ENCODE measurements at regions not wholly inside any gene's neighbourhood (a gene's known extent, or its start where the extent isn't known, plus 50 kb on each side); places are given as distances from the start of the nearest gene placed in this dataset.
"Not testable (repeated sequence)": the region's sequence is repeated elsewhere in the genome, so short reads cannot be mapped to it uniquely, and the experiment has no call there.

GRCh38 chr17:20706751-20707373, 127.3 kb downstream of the CDRT15L2 start:
- H3K4me3 ChIP-seq: no peak overlapping the region
- WGBS, 2 donors: 77 to 86% methylated on average over 12 to 16 of the region's 16 CpGs
- no peaks in the 10 kb centered on the region for H3K27me3 ChIP-seq
- ATAC-seq (ENCODE audit: low FRiP score in 2 of 2) (no peak), DNase-seq (no peak)
- H3K36me3 ChIP-seq: no peaks in the 10 kb centered on the region
- no peak overlapping the region for H3K27ac ChIP-seq
- H3K9me3 ChIP-seq: no peaks in the 10 kb centered on the region
- TF ChIP-seq EP300 (IDR thresholded peaks at IDR 0.05): no peak
- TF ChIP-seq, protein P1, sequence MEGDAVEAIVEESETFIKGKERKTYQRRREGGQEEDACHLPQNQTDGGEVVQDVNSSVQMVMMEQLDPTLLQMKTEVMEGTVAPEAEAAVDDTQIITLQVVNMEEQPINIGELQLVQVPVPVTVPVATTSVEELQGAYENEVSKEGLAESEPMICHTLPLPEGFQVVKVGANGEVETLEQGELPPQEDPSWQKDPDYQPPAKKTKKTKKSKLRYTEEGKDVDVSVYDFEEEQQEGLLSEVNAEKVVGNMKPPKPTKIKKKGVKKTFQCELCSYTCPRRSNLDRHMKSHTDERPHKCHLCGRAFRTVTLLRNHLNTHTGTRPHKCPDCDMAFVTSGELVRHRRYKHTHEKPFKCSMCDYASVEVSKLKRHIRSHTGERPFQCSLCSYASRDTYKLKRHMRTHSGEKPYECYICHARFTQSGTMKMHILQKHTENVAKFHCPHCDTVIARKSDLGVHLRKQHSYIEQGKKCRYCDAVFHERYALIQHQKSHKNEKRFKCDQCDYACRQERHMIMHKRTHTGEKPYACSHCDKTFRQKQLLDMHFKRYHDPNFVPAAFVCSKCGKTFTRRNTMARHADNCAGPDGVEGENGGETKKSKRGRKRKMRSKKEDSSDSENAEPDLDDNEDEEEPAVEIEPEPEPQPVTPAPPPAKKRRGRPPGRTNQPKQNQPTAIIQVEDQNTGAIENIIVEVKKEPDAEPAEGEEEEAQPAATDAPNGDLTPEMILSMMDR (IDR thresholded peaks at IDR 0.05): no peak
- TF ChIP-seq POLR2AphosphoS5 (IDR thresholded peaks at IDR 0.05): no peak
- TF ChIP-seq POLR2A (IDR thresholded peaks at IDR 0.05): no peak
- H3K4me1 ChIP-seq: no peaks in the 10 kb centered on the region

- H3K4me3 ChIP-seq; H3K27ac ChIP-seq; H3K9me3 ChIP-seq; H3K27me3 ChIP-seq; DNase-seq; ATAC-seq (ENCODE audit: low FRiP score in 2 of 2); H3K36me3 ChIP-seq; H3K4me1 ChIP-seq: not testable (repeated sequence)
- WGBS, 2 donors: 69 to 81% methylated on average over 11 of the region's 11 CpGs
Observed at GRCh38 chr17:20708821-20709220, 129.3 kb downstream of the CDRT15L2 start.

GRCh38 chr17:20716481-20716880, 137.0 kb downstream of the CDRT15L2 start:
- not testable (repeated sequence) for H3K27me3 ChIP-seq; H3K36me3 ChIP-seq; H3K4me1 ChIP-seq; H3K27ac ChIP-seq; H3K9me3 ChIP-seq; ATAC-seq (ENCODE audit: low FRiP score in 2 of 2); DNase-seq; H3K4me3 ChIP-seq
- 82 to 85% methylated on average over 3 of the region's 3 CpGs for WGBS, 2 donors

DNA sequence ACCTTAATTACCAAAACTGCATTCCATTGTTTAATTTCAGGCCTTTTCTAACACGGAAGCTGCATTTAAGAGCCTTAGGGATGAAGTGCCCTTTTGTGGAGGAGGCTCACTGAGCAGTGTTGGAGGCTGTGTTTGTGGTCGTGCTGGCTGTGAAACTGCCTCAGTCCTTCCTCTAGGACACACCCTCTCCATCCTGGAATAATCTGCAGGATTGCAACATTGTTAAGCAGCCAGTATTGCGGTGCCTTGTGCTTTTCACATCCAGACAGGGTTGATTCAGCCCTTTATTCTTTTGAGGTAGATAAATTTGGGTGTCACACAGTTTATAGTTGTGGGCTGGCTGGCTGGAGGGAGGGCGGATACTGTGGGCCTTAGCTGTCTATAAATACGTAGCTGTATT, 141.6 kb downstream of the CDRT15L2 start:
- H3K9me3 ChIP-seq: no peaks in the 10 kb centered on the region
- no peak overlapping the region for H3K27ac ChIP-seq
- TF ChIP-seq, protein P1 (IDR thresholded peaks at IDR 0.05): no peak
- TF ChIP-seq EP300 (IDR thresholded peaks at IDR 0.05) (no peak), POLR2A (IDR thresholded peaks at IDR 0.05) (no peak), POLR2AphosphoS5 (IDR thresholded peaks at IDR 0.05) (no peak)
- no peaks in the 10 kb centered on the region for H3K36me3 ChIP-seq
- no peak overlapping the region for H3K4me3 ChIP-seq
- no peaks in the 10 kb centered on the region for H3K27me3 ChIP-seq
- WGBS, 2 donors: 55 to 69% methylated on average over 5 of the region's 5 CpGs
- H3K4me1 ChIP-seq: no peaks in the 10 kb centered on the region
- ATAC-seq (ENCODE audit: low FRiP score in 2 of 2): peak in 1 of 2 donors; percentile 83
- no peak for DNase-seq

- not testable (repeated sequence) for DNase-seq; H3K9me3 ChIP-seq; H3K36me3 ChIP-seq; H3K4me3 ChIP-seq; H3K27me3 ChIP-seq; H3K4me1 ChIP-seq; ATAC-seq (ENCODE audit: low FRiP score in 2 of 2); H3K27ac ChIP-seq
- 90 to 91% methylated on average over 1 of the region's 1 CpG for WGBS, 2 donors
Observed at GRCh38 chr17:20724391-20724790, 144.9 kb downstream of the CDRT15L2 start.

- not testable (repeated sequence) for H3K4me1 ChIP-seq; H3K27me3 ChIP-seq; ATAC-seq (ENCODE audit: low FRiP score in 2 of 2); H3K9me3 ChIP-seq; H3K27ac ChIP-seq; H3K36me3 ChIP-seq; H3K4me3 ChIP-seq; DNase-seq
- WGBS, 2 donors: 83% methylated on average over 7 of the region's 7 CpGs
Observed at GRCh38 chr17:20727201-20727600, 147.7 kb downstream of the CDRT15L2 start.

GRCh38 chr17:20728181-20728580, 148.7 kb downstream of the CDRT15L2 start:
- 71 to 81% methylated on average over 1 of the region's 1 CpG for WGBS, 2 donors
- Histone ChIP-seq H3K36me3 (no peaks in the 10 kb centered on the region), H3K27ac (no peak overlapping the region), H3K9me3 (no peaks in the 10 kb centered on the region), H3K27me3 (no peaks in the 10 kb centered on the region), H3K4me1 (no peaks in the 10 kb centered on the region), H3K4me3 (no peak overlapping the region)
- DNase-seq (no peak), ATAC-seq (ENCODE audit: low FRiP score in 2 of 2) (no peak)
- TF ChIP-seq POLR2A (IDR thresholded peaks at IDR 0.05): no peak
- TF ChIP-seq, protein P1 (IDR thresholded peaks at IDR 0.05): no peak
- no peak for TF ChIP-seq POLR2AphosphoS5 (IDR thresholded peaks at IDR 0.05)
- TF ChIP-seq EP300 (IDR thresholded peaks at IDR 0.05): no peak

DNA sequence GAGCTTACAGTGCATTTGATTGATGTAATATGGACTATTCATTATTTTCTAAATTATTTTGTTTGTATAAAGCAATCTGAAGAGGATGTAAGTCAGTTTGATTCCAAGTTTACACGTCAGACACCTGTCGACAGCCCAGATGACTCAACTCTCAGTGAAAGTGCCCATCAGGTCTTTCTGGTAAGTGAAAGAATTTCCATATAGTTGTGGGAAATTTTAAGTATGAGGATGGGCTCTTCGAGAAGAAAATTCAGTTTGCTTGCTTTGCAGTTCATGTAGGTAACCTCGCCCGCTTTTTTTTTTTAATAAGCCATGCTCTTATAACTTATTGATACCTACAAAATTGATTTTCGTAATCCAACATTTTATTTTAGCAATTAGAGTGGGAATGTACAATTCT, 151.6 kb downstream of the CDRT15L2 start:
- H3K4me1 ChIP-seq; H3K27me3 ChIP-seq; DNase-seq; H3K27ac ChIP-seq; H3K36me3 ChIP-seq; ATAC-seq (ENCODE audit: low FRiP score in 2 of 2); H3K4me3 ChIP-seq; H3K9me3 ChIP-seq: not testable (repeated sequence)
- WGBS, 2 donors: 78 to 79% methylated on average over 6 of the region's 6 CpGs

All from upper lobe of left lung (tissue), 6 donors.